Cardiac muscle cell (in vitro differentiated cells and primary cell): ENCODE measurements at regions not wholly inside any gene's neighbourhood (a gene's known extent, or its start where the extent isn't known, plus 50 kb on each side); places are given as distances from the start of the nearest gene placed in this dataset.

Source experiments
- DNase-seq, 2 donors: peaks; one replicate each; pipeline versions ENCODE4 v3.0.0 to v3.0.0-alpha.2; 2010 to 2017; ENCODE audit warnings: low read depth in 1 of 2, low spot score in 1 of 2
- H3K27ac ChIP-seq: fragments of 200-600 bp; sonication (generic); 2 replicates; pipeline ENCODE4 v1.5.1; 2016
- H3K27me3 ChIP-seq: fragments of 200-600 bp; sonication (generic); 2 replicates; pipeline ENCODE4 v1.6.0; 2016; ENCODE audit warnings: control low read depth
- H3K36me3 ChIP-seq: fragments of 200-600 bp; sonication (generic); 2 replicates; pipeline ENCODE4 v1.5.1; 2016; ENCODE audit warnings: control low read depth
- H3K4me1 ChIP-seq: fragments of 200-600 bp; sonication (generic); 2 replicates; pipeline ENCODE4 v1.8.1; 2017; ENCODE audit warnings: low read depth, mild to moderate bottlenecking, mixed run types
- H3K4me3 ChIP-seq: fragments of 200-600 bp; sonication (generic); 2 replicates; pipeline ENCODE4 v1.5.1; 2016; ENCODE audit warnings: mild to moderate bottlenecking
- H3K9me3 ChIP-seq: fragments of 200-600 bp; sonication (generic); 2 replicates; pipeline ENCODE4 v1.5.1; 2017; ENCODE audit warnings: low read depth, mild to moderate bottlenecking, control low read depth
- CTCF ChIP-seq: IDR thresholded peaks from 2 replicates; pipeline ENCODE4 v1.5.1; 2012; ENCODE audit warnings: low read depth, mild to moderate bottlenecking, low read length

GRCh38 chr2:16069933-16070647 lies 129.7 kb downstream of the MYCN start:
- Histone ChIP-seq H3K27me3 (no peaks in the 10 kb centered on the region), H3K9me3 (no peaks in the 10 kb centered on the region), H3K27ac (no peak overlapping the region), H3K36me3 (no peaks in the 10 kb centered on the region), H3K4me1 (no peaks in the 10 kb centered on the region), H3K4me3 (no peak overlapping the region)
- TF ChIP-seq CTCF: no peak
- DNase-seq: no peak

- no peak for DNase-seq
- no peaks in the 10 kb centered on the region for H3K9me3 ChIP-seq
- H3K4me3 ChIP-seq: no peak overlapping the region
- no peak overlapping the region for H3K27ac ChIP-seq
- H3K36me3 ChIP-seq: no peaks in the 10 kb centered on the region
- TF ChIP-seq CTCF: no peak
- no peaks in the 10 kb centered on the region for H3K27me3 ChIP-seq
- no peaks in the 10 kb centered on the region for H3K4me1 ChIP-seq
Observed at GRCh38 chr2:16069663-16069932, 129.2 kb downstream of the MYCN start.

GRCh38 chr2:16068552-16068940 lies 128.2 kb downstream of the MYCN start:
- H3K9me3 ChIP-seq: no peaks in the 10 kb centered on the region
- no peaks in the 10 kb centered on the region for H3K36me3 ChIP-seq
- H3K27ac ChIP-seq: no peak overlapping the region
- no peaks in the 10 kb centered on the region for H3K4me1 ChIP-seq
- TF ChIP-seq CTCF: no peak
- H3K27me3 ChIP-seq: no peaks in the 10 kb centered on the region
- DNase-seq: no peak
- no peak overlapping the region for H3K4me3 ChIP-seq

GRCh38 chr2:16067866-16068551 lies 127.7 kb downstream of the MYCN start:
- no peak for TF ChIP-seq CTCF
- H3K4me3 ChIP-seq: no peak overlapping the region
- H3K36me3 ChIP-seq: no peaks in the 10 kb centered on the region
- H3K27ac ChIP-seq: no peak overlapping the region
- DNase-seq: no peak
- no peaks in the 10 kb centered on the region for H3K27me3 ChIP-seq
- H3K4me1 ChIP-seq: no peaks in the 10 kb centered on the region
- H3K9me3 ChIP-seq: no peaks in the 10 kb centered on the region

- no peak for TF ChIP-seq CTCF
- H3K36me3 ChIP-seq: no peaks in the 10 kb centered on the region
- DNase-seq: no peak
- no peak overlapping the region for H3K4me3 ChIP-seq
- no peaks in the 10 kb centered on the region for H3K27me3 ChIP-seq
- H3K9me3 ChIP-seq: no peaks in the 10 kb centered on the region
- H3K4me1 ChIP-seq: no peaks in the 10 kb centered on the region
- no peak overlapping the region for H3K27ac ChIP-seq
Observed at GRCh38 chr2:16067444-16067843, 127.1 kb downstream of the MYCN start.

GRCh38 chr2:16067037-16067406 lies 126.7 kb downstream of the MYCN start:
- no peak overlapping the region for H3K4me3 ChIP-seq
- no peaks in the 10 kb centered on the region for H3K4me1 ChIP-seq
- H3K9me3 ChIP-seq: no peaks in the 10 kb centered on the region
- H3K27me3 ChIP-seq: no peaks in the 10 kb centered on the region
- TF ChIP-seq CTCF: no peak
- no peak overlapping the region for H3K27ac ChIP-seq
- DNase-seq: no peak
- H3K36me3 ChIP-seq: no peaks in the 10 kb centered on the region
